Gastroesophageal sphincter (tissue), 3 donors: ENCODE measurements at regions not wholly inside any gene's neighbourhood (a gene's known extent, or its start where the extent isn't known, plus 50 kb on each side); places are given as distances from the start of the nearest gene placed in this dataset.

Experiments used
- EP300 ChIP-seq: sonication (generic); formaldehyde crosslinking; IDR thresholded peaks from one replicate; pipeline ENCODE4 v1.6.1; 2017; ENCODE audit warnings: antibody characterized with exemption, mild to moderate bottlenecking
- POLR2AphosphoS5 ChIP-seq: sonication (generic); formaldehyde crosslinking; IDR thresholded peaks from one replicate; pipeline ENCODE4 v1.6.1; 2017; ENCODE audit warnings: antibody characterized with exemption
- TF ChIP-seq, protein P1 (sequence below), 4 experiments: fragments of 200-600 bp in 2 of 4; fragments of 450-650 bp in 2 of 4; sonication (generic) in 1 of 4; IDR thresholded peaks; one replicate each; pipeline ENCODE4 v1.5.1; 2017 to 2019; ENCODE audit warnings: antibody characterized with exemption in 4 of 4, mild to moderate bottlenecking in 2 of 4, moderate library complexity in 2 of 4

- TF ChIP-seq, protein P1, sequence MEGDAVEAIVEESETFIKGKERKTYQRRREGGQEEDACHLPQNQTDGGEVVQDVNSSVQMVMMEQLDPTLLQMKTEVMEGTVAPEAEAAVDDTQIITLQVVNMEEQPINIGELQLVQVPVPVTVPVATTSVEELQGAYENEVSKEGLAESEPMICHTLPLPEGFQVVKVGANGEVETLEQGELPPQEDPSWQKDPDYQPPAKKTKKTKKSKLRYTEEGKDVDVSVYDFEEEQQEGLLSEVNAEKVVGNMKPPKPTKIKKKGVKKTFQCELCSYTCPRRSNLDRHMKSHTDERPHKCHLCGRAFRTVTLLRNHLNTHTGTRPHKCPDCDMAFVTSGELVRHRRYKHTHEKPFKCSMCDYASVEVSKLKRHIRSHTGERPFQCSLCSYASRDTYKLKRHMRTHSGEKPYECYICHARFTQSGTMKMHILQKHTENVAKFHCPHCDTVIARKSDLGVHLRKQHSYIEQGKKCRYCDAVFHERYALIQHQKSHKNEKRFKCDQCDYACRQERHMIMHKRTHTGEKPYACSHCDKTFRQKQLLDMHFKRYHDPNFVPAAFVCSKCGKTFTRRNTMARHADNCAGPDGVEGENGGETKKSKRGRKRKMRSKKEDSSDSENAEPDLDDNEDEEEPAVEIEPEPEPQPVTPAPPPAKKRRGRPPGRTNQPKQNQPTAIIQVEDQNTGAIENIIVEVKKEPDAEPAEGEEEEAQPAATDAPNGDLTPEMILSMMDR (IDR thresholded peaks at IDR 0.05): no peak
- TF ChIP-seq POLR2AphosphoS5: no peak
- TF ChIP-seq EP300: no peak
Observed at GRCh38 chr5:1971944-1972343, 89.2 kb upstream of the IRX4 start.
